NCI-H446 (cell line): ENCODE measurements at regions not wholly inside any gene's neighbourhood (a gene's known extent, or its start where the extent isn't known, plus 50 kb on each side); places are given as distances from the start of the nearest gene placed in this dataset.
A peak's percentile ranks its signal among the peaks of the same experiment; 100 is the strongest.
"Not testable (repeated sequence)": the region's sequence is repeated elsewhere in the genome, so short reads cannot be mapped to it uniquely, and the experiment has no call there.

Experiments
- DNase-seq, 2 experiments: peaks; one replicate each; lab custom pipeline; 2025; lab: John Stamatoyannopoulos, UW

DNA sequence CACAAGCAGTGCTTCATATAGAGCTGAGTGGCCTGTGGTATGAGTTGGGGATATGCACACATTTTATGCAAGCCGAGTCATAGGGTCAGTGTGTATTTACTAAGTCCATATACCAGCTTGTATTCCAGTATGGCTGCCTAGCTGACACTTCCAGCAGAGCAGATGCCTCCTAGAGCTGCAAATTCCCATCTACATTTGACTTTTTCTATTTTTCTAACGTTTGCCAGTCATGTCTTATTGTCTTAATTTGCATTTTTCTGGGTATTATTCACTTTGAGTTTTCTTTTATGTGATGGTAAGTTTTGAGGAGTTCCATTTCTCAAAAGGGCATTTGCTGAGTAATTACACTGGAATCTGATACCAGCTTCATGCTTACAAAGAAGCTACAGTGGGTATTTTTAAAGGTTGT, 334.5 kb upstream of the CDH2 start:
- DNase-seq, result no peak

DNA sequence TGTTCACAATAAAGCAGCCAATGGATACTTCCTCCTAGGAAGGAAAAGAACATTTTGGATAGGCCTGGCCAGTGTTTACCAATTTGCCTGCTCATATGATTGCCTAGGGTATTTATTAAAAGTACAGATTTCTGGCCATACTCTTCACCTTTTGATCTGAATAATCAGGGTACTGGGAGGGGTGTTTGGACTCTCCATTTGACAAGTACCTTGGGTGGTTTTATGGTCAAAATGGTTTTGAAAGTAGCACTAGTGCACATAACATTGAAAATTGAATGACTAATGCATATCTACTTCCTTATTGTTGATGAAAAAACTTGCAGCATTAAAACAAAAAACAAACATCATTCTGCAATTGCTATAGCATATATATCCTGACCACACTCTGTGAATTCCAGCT, 333.3 kb upstream of the CDH2 start:
- DNase-seq, result no peak

DNA sequence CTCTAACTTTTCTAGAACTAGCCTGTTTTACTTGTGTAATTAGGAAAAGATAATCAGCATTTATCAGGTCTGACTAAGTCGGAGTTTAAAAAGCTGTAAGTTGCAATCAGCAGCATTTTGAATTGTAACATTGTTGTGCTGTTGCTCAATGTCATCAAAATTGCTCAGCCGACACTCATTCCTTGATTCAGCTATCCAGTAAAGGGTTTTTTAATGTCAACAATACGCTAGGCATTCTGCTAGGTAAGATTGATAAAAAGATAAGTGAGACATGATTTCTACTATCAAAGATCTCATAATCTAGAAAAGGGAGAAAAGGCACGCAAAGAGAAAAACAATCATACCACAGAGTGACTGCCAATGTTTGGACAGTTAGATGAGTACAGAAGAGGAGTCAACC, 327.1 kb upstream of the CDH2 start:
- DNase-seq, result no peak

DNA sequence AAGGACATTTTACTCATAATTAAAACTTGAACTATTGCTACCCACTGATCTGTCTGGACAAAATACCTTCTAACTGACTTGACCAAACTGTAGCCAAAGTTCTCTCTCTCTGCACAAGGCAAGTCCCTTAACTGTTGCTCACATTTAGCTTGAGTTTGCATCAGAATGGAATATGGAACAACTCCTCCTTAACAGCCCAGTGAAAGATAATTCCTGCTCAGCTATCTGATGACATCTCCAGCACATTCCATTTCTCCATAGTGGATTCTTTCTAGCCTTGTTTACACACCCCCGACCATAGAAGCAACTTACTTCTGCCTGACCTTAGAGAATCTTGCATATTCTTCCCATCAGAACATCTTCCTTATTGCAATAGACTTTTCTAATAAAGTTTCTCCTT, 317.2 kb upstream of the CDH2 start:
- DNase-seq, result no peak

- no peak for DNase-seq
Observed at GRCh38 chr18:28485918-28486317, 309.0 kb upstream of the CDH2 start.

DNA sequence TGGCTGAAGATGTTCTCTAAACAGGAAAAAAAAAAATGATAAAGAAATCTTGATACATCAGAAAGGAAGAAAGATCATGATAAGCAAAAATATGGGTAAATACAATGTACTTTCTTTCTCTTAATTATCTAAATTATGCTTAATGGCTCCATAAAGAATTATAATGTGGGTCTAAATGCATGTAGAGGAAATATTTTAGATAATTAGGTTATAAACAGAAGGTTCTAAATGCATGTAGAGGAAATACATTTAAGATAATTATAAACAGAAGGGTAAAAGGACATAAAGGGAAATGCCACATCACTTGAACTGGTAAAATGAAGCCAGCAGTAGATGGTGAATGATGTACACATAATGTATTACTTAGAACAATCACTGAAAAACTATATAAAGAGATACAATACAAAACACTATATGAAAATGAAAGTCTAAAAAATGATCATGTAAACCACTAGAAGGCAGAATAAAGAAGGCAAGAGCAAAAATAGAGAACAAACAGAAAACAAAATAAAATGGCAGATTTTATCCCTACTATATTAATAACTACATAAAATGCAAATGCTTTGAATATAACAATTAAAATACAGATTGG, 308.4 kb upstream of the CDH2 start:
- no peak for DNase-seq

DNA sequence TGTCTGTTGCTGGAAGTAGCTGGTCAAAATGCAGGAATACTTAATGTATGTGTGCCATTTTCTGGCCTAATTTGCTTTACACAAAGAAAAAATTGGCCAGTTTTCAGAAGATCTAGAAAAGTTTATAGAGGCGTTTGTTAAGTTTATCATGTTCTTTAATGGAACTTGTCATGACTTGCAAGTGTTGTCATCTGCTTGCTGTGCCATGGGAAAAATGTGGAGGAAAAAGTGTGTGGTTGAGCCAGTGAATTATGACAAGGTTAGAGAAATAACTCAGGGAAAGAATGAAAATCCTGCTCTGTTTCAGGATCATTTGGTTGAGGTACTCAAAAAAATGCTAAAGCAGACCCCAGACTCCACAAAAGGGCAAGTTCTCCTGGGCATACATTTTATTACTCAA, 301.6 kb upstream of the CDH2 start:
- no peak for DNase-seq

DNA sequence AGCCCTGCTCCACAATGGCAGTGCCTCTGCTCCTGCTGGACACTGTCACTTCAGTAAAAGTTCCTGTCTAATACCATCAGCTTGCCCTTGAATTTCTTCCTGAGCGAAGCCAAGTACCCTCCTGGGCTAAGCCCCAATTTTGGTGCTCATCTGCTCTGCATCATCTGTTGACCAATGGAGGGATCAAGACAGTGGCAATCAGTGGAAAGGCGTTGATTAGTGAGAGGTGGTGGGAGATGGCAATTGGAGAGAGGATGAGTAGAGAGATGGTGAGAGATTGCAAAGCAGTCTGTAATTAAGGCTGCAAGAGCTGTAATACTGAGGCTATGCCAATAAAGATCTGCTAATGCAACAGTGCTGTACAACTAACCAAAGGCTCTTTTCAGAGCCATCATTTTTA, 299.4 kb upstream of the CDH2 start:
- no peak for DNase-seq

DNA sequence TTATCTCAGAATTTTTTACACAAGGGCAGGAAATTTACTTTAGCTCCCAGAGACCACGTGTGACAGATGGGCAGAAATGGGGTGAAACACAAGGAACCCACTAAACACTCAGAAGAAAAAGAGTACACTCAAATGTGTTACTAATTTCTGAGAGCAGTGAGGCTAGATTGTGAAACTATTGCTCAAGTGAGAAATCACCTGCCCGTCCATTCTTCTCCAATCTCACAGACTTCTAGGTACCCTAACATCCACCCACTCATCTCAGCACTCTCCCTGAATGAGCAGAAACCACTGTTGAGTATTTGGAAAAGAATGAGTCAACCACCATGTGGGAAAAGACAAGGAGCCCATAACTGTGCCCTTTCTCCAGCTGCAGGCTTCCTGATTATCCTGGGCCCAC, 293.0 kb upstream of the CDH2 start:
- DNase-seq, result no peak

DNA sequence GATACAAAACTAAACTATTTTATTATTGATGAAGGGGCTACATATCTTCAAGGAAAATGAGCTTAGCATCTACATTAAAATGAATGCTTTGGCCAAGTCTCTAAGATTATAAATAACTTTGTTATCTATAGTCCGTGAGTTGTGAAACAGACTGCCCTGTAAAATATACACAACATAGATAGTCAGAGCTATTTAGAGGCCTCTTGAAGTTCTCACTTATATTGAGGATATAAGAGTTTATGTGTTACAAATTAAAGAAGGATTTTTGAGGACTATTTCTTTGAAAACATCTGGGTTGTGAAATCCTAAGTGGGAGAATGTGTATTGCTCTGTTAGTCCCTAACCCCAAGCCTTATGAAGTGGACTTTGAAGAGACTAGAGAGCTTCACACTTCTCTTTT, 292.0 kb upstream of the CDH2 start:
- no peak for DNase-seq

GRCh38 chr18:28466204-28466603, 289.3 kb upstream of the CDH2 start:
- DNase-seq, result no peak

DNA sequence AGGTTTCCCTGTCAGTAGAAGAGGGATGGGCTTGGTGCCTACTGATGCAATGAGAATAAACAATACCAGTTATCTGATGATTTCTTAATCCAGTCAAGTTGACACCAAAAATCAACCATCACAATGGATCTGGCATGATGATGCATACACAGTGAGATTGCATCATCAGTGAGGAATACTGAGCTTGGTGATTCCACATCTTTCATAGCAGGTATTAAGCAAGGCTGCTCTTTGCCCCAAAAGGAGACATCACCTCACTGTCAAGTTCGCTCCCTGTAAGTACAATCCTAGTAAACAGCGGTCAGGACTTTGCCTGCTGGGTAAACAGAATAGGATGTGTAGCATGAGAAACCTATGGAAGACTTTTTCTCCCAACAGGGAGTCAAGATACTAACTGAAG, 282.7 kb upstream of the CDH2 start:
- no peak for DNase-seq

GRCh38 chr18:28458751-28459150, 281.8 kb upstream of the CDH2 start:
- no peak for DNase-seq

DNA sequence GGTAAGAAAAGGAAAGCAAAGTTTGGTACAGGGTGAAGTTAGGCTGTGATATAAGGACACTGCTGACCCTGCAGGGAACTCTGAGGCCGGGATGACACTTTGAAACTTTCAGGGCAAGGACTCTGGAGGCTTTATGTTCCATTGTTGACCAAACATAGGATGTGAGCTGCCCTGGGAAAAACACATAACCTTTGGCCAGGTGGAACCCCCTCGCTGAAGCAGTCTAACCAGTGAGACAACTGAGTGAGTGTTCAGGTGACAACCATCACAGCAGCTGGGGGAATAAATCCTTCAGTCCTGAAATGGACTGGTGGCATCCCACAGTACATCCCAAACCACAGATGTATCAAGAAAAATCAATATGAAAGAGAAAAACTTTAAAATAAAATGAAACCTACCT, 280.9 kb upstream of the CDH2 start:
- no peak for DNase-seq

- DNase-seq, result no peak
Observed at GRCh38 chr18:28455971-28456370, 279.0 kb upstream of the CDH2 start.

GRCh38 chr18:28439870-28440269, 262.9 kb upstream of the CDH2 start:
- no peak for DNase-seq

GRCh38 chr18:28438381-28438780, 261.5 kb upstream of the CDH2 start:
- DNase-seq, result no peak

DNA sequence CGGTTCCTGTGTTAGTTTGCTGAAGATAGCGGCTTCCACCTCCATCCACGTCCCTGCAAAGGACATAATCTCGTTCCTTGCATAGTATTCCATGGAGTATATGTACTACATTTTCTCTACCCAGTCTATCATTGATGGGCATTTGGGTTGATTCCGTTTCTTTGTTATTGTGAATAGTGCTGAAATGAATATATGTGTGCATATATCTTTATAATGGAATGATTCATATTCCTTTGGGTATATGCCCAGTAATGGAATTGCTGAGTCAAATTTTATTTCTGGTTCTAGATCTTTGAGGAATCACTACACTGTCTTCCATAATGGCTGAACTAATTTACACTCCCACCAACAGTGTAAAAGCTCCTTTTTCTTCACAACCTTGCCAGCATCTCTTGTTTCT, 255.4 kb upstream of the CDH2 start:
- DNase-seq, result no peak

- no peak for DNase-seq
Observed at GRCh38 chr18:28425886-28426285, 249.0 kb upstream of the CDH2 start.

DNA sequence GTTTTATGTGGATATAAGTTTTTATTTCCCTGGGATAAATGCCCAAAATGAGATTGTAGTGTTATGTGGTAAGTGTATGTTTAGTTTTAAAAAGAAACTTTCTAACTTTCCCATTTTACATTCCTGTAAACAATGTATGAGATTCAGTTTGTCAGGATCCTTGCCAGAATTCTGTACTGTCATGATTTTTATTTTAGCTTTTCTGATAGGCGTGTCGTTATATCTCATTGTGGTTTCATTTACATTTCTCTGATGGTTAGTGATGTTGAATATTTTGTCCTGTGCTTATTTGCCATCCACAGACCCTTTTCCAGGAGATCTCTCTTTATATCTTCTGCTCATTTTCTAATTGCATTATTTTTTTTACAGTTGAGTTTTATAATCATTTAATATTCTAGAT, 245.6 kb upstream of the CDH2 start:
- no peak for DNase-seq

DNA sequence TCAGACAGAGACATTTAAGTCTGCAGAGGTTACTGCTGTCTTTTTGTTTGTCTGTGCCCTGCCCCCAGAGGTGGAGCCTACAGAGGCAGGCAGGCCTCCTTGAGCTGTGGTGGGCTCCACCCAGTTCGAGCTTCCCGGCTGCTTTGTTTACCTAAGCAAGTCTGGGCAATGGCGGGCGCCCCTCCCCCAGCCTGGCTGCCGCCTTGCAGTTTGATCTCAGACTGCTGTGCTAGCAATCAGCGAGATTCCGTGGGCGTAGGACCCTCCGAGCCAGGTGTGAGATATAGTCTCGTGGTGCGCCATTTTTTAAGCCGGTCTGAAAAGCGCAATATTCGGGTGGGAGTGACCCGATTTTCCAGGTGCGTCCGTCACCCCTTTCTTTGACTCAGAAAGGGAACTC, 245.0 kb upstream of the CDH2 start:
- not testable (repeated sequence) for DNase-seq

DNA sequence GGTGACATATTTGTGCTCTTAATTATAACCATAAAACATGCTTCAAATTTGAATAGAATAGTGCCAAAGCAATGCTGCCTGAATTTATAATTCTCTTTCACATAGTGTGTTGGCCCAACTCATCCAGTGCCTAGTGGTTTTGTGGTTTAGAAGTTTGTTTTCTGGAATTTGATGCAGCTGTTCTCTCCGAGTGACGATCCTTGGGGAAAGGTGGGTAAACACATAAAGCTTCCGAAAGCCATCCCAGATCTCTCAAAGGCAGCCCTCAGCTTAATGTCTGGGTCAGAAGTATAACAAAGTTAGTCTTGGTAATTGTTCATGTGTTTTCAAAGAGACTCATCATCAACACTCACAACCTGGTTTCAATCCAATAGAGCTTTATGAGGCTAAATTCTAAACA, 235.6 kb upstream of the CDH2 start:
- no peak for DNase-seq

DNA sequence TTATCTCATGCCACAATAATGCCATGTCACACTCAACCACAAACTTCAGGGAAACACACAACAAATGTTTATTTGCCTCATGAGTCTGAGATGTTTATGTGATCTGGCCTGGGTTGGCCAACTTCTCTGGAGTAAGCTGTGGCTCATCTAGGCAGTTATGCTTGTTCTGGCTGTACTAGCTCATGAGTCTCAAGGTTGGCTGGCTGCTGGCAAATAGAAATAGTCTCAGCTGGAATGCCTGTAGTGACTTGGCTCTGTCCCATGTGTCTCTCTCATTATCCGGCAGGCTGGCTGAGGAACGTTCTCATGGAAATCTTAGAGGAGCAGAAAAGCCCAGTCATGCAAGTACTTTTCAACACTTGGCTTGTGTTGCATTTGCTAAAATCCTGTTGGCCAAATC, 234.9 kb upstream of the CDH2 start:
- peak in 1 of 2 experiments; percentile 27 for DNase-seq

- no peak for DNase-seq
Observed at GRCh38 chr18:28409811-28410210, 232.9 kb upstream of the CDH2 start.

GRCh38 chr18:28408528-28408927, 231.6 kb upstream of the CDH2 start:
- no peak for DNase-seq
